Nucleus accumbens (tissue), 56 donors: ENCODE measurements at regions not wholly inside any gene's neighbourhood (a gene's known extent, or its start where the extent isn't known, plus 50 kb on each side); places are given as distances from the start of the nearest gene placed in this dataset.

Experiments
- DNase-seq, 56 donors: peaks; one replicate each; lab custom pipeline; 2025; lab: John Stamatoyannopoulos, UW

- DNase-seq = no peak
Observed at GRCh38 chr9:1938675-1939170, 76.4 kb upstream of the SMARCA2 start.

- no peak for DNase-seq
Observed at GRCh38 chr9:1939466-1939865, 75.7 kb upstream of the SMARCA2 start.

GRCh38 chr9:1939926-1940368 is 75.2 kb upstream of the SMARCA2 start:
- DNase-seq = peak in 10 of 56 donors; percentile 1 to 25 (median 12)

- no peak for DNase-seq
Observed at GRCh38 chr9:1941989-1942388, 73.2 kb upstream of the SMARCA2 start.

GRCh38 chr9:1946526-1947283 is 68.4 kb upstream of the SMARCA2 start:
- no peak for DNase-seq

GRCh38 chr9:1947438-1947837 is 67.7 kb upstream of the SMARCA2 start:
- DNase-seq = no peak

- no peak for DNase-seq
Observed at GRCh38 chr9:1948541-1948940, 66.6 kb upstream of the SMARCA2 start.

- DNase-seq = no peak
Observed at GRCh38 chr9:1951446-1951845, 63.7 kb upstream of the SMARCA2 start.

- DNase-seq = no peak
Observed at GRCh38 chr9:1952001-1952400, 63.1 kb upstream of the SMARCA2 start.

GRCh38 chr9:1954238-1954637 is 60.9 kb upstream of the SMARCA2 start:
- no peak for DNase-seq

GRCh38 chr9:1956958-1957357 is 58.2 kb upstream of the SMARCA2 start:
- DNase-seq = no peak

GRCh38 chr9:1957856-1958255 is 57.3 kb upstream of the SMARCA2 start:
- DNase-seq = no peak

GRCh38 chr9:1959371-1959770 is 55.8 kb upstream of the SMARCA2 start:
- no peak for DNase-seq

GRCh38 chr9:1960342-1961042 is 54.7 kb upstream of the SMARCA2 start:
- DNase-seq = no peak

GRCh38 chr9:1962122-1962521 is 53.0 kb upstream of the SMARCA2 start:
- DNase-seq = no peak

- DNase-seq = no peak
Observed at GRCh38 chr9:1962588-1963106, 52.5 kb upstream of the SMARCA2 start.

GRCh38 chr9:1964093-1964492 is 51.1 kb upstream of the SMARCA2 start:
- DNase-seq = no peak
